Renal cortex interstitium (tissue), 11 donors: ENCODE measurements at regions not wholly inside any gene's neighbourhood (a gene's known extent, or its start where the extent isn't known, plus 50 kb on each side); places are given as distances from the start of the nearest gene placed in this dataset.
"Not testable (repeated sequence)": the region's sequence is repeated elsewhere in the genome, so short reads cannot be mapped to it uniquely, and the experiment has no call there.

Experiments
- DNase-seq, 11 donors: peaks; one replicate each; pipeline ENCODE4 v3.0.0-alpha.2; 2013; ENCODE audit warnings: low read depth in 9 of 11, low spot score in 4 of 11; ENCODE audit errors: extremely low read depth in 1 of 11

GRCh38 chr5:50582699-50583098 is 83.7 kb upstream of the PARP8 start:
- no peak for DNase-seq

- no peak for DNase-seq
Measured at GRCh38 chr5:50583621-50584020, 82.8 kb upstream of the PARP8 start.

- not testable (repeated sequence) for DNase-seq
Measured at GRCh38 chr5:50588471-50588870, 78.0 kb upstream of the PARP8 start.

GRCh38 chr5:50590444-50591189 is 75.8 kb upstream of the PARP8 start:
- DNase-seq, result not testable (repeated sequence)

GRCh38 chr5:50591338-50591737 is 75.1 kb upstream of the PARP8 start:
- DNase-seq, result not testable (repeated sequence)

- DNase-seq, result no peak
Measured at GRCh38 chr5:50593681-50594080, 72.8 kb upstream of the PARP8 start.

GRCh38 chr5:50595199-50595598 is 71.2 kb upstream of the PARP8 start:
- DNase-seq, result no peak

DNA sequence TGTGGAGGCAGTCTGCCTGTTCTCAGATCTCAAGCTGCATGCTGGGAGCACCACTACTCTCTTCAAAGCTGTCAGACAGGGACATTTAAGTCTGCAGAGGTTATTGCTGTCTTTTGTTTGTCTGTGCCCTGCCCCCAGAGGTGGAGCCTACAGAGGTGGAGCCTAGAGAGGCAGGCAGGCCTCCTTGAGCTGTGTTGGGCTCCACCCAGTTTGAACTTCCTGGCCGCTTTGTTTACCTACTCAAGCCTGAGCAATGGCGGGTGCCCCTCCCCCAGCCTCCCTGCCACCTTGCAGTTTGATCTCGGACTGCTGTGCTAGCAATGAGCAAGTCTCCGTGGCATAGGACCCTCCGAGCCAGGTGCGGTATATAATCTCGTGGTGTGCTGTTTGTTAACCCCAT is 64.9 kb upstream of the PARP8 start:
- DNase-seq, result not testable (repeated sequence)

- DNase-seq, result no peak
Measured at GRCh38 chr5:50606179-50606578, 60.3 kb upstream of the PARP8 start.

- not testable (repeated sequence) for DNase-seq
Measured at GRCh38 chr5:50607456-50607855, 59.0 kb upstream of the PARP8 start.

GRCh38 chr5:50607953-50608705 is 58.3 kb upstream of the PARP8 start:
- not testable (repeated sequence) for DNase-seq

- DNase-seq, result not testable (repeated sequence)
Measured at GRCh38 chr5:50613057-50613456, 53.4 kb upstream of the PARP8 start.
